IMR-90 (cell line): ENCODE measurements at regions not wholly inside any gene's neighbourhood (a gene's known extent, or its start where the extent isn't known, plus 50 kb on each side); places are given as distances from the start of the nearest gene placed in this dataset.

ENCODE experiments used
- ATAC-seq: fragments of 200-7000 bp; cut with Tn5 transposase; 2 replicates; pipeline ENCODE4 v1.9.1; 2020; ENCODE audit warnings: low read depth, mild to moderate bottlenecking, moderate library complexity
- BruUV-seq: library from RNA; stranded (reverse); fragments of 400-500 nt; replicated peaks from 2 replicates; lab custom pipeline; 2021; lab: Mats Ljungman, UMichigan
- CTCF ChIA-PET: fragments of 300-600 bp; formaldehyde crosslinking; extraction: SDS; loops from one replicate; lab custom pipeline; 2021; ENCODE audit warnings: antibody characterized with exemption; lab: Yijun Ruan, JAX
- POLR2A ChIA-PET: fragments of 300-600 bp; sonication (Branson Sonifier 250); formaldehyde crosslinking; loops from one replicate; lab custom pipeline; 2022; ENCODE audit warnings: antibody characterized with exemption; ENCODE audit not compliant: unreplicated experiment; lab: Charles Lee
- DNase-seq: peaks from one replicate; pipeline ENCODE4 v3.0.0; 2013
- H2AFZ ChIP-seq: replicated peaks from 2 replicates; pipeline ENCODE3; 2013; ENCODE audit warnings: low read length, mild to moderate bottlenecking; ENCODE audit not compliant: poor library complexity
- H2AK5ac ChIP-seq: 2 replicates; pipeline ENCODE4 v1.6.1; 2013; ENCODE audit warnings: low read depth, low read length, inconsistent platforms
- H2AK9ac ChIP-seq: replicated peaks from 2 replicates; pipeline ENCODE3; 2013; ENCODE audit warnings: mild to moderate bottlenecking, low read depth, low read length, moderate library complexity; ENCODE audit not compliant: poor library complexity
- H2BK120ac ChIP-seq: 2 replicates; pipeline ENCODE4 v1.6.1; 2013; ENCODE audit warnings: low read depth, low read length, inconsistent platforms
- H2BK15ac ChIP-seq: 3 replicates; pipeline ENCODE4 v1.6.1; 2013; ENCODE audit warnings: low read depth, low read length, inconsistent platforms
- H2BK20ac ChIP-seq: 2 replicates; pipeline ENCODE4 v1.6.1; 2013; ENCODE audit warnings: low read depth, mild to moderate bottlenecking, inconsistent platforms, low read length, moderate library complexity
- H2BK5ac ChIP-seq: 2 replicates; pipeline ENCODE4 v1.6.1; 2013; ENCODE audit warnings: mild to moderate bottlenecking, low read depth, low read length, inconsistent platforms; ENCODE audit not compliant: poor library complexity, severe bottlenecking
- H3K14ac ChIP-seq: replicated peaks from 2 replicates; pipeline ENCODE4 v1.6.1; 2013; ENCODE audit warnings: low read depth, low read length, inconsistent platforms
- H3K18ac ChIP-seq: 2 replicates; pipeline ENCODE4 v1.6.1; 2013; ENCODE audit warnings: low read depth, low read length, control low read depth
- H3K23ac ChIP-seq: 2 replicates; pipeline ENCODE4 v1.6.1; 2013; ENCODE audit warnings: low read depth, low read length, inconsistent platforms
- H3K27ac ChIP-seq: 2 replicates; pipeline ENCODE4 v1.5.1; 2013; ENCODE audit warnings: mild to moderate bottlenecking, control low read depth, low read length; ENCODE audit not compliant: insufficient read depth
- H3K27me3 ChIP-seq: 2 replicates; pipeline ENCODE4 v1.6.1; 2013; ENCODE audit warnings: low read length; ENCODE audit not compliant: control insufficient read depth, insufficient read depth
- H3K36me3 ChIP-seq: 2 replicates; pipeline ENCODE4 v1.6.1; 2013; ENCODE audit warnings: low read length, mixed read lengths; ENCODE audit not compliant: control insufficient read depth, insufficient read depth
- H3K4ac ChIP-seq: 2 replicates; pipeline ENCODE4 v1.6.1; 2013; ENCODE audit warnings: low read depth, low read length, inconsistent platforms
- H3K4me1 ChIP-seq: 2 replicates; pipeline ENCODE4 v1.6.1; 2013; ENCODE audit warnings: low read length, mixed read lengths; ENCODE audit not compliant: control insufficient read depth, insufficient read depth
- H3K4me2 ChIP-seq: 2 replicates; pipeline ENCODE4 v1.6.1; 2013; ENCODE audit warnings: low read depth, mild to moderate bottlenecking, control low read depth, low read length, moderate library complexity
- H3K4me3 ChIP-seq: 2 replicates; pipeline ENCODE4 v1.5.1; 2013; ENCODE audit warnings: low read depth, mild to moderate bottlenecking, control low read depth, low read length, moderate library complexity; ENCODE audit not compliant: insufficient read depth
- H3K56ac ChIP-seq: 2 replicates; pipeline ENCODE4 v1.6.1; 2013; ENCODE audit warnings: low read length, inconsistent platforms; ENCODE audit not compliant: insufficient read depth; ENCODE audit errors: extremely low read depth
- H3K79me1 ChIP-seq, 2 experiments: 2 replicates each; pipeline ENCODE4 v1.6.1; 2013; ENCODE audit warnings: low read length in 2 of 2, inconsistent platforms in 1 of 2, low read depth in 1 of 2
- H3K9ac ChIP-seq: 2 replicates; pipeline ENCODE4 v1.6.1; 2013; ENCODE audit warnings: low read depth, low read length, control low read depth
- H3K9me1 ChIP-seq: 2 replicates; pipeline ENCODE4 v1.6.1; 2013; ENCODE audit warnings: low read length, inconsistent platforms; ENCODE audit not compliant: insufficient read depth
- H3K9me3 ChIP-seq: 2 replicates; pipeline ENCODE4 v1.6.1; 2013; ENCODE audit warnings: low read length; ENCODE audit not compliant: control insufficient read depth, insufficient read depth
- H4K20me1 ChIP-seq: 2 replicates; pipeline ENCODE4 v1.6.1; 2013; ENCODE audit warnings: low read length, inconsistent platforms; ENCODE audit not compliant: insufficient read depth
- H4K5ac ChIP-seq: 2 replicates; pipeline ENCODE4 v1.6.1; 2013; ENCODE audit warnings: mild to moderate bottlenecking, low read depth, low read length, control low read depth
- H4K8ac ChIP-seq, 2 experiments: 2 replicates each; pipeline ENCODE4 v1.6.1; 2013; ENCODE audit warnings: low read depth in 2 of 2, low read length in 2 of 2, control low read depth in 1 of 2, inconsistent platforms in 1 of 2
- H4K91ac ChIP-seq: 2 replicates; pipeline ENCODE4 v1.6.1; 2013; ENCODE audit warnings: low read depth, low read length, inconsistent platforms; ENCODE audit not compliant: insufficient read depth
- BHLHE40 ChIP-seq: fragments of 150-350 bp; IDR thresholded peaks from 2 replicates; pipeline ENCODE4 v1.6.1; 2016; ENCODE audit warnings: mild to moderate bottlenecking, low read depth, low read length
- CEBPB ChIP-seq: IDR thresholded peaks from 2 replicates; pipeline ENCODE4 v1.6.1; 2012; ENCODE audit warnings: low read depth, low read length, improper control_type of control experiment
- ELK1 ChIP-seq: fragments of 150-350 bp; IDR thresholded peaks from 2 replicates; pipeline ENCODE4 v1.6.1; 2016; ENCODE audit warnings: low read depth, mild to moderate bottlenecking, low read length, moderate library complexity, borderline replicate concordance
- FOS ChIP-seq: fragments of 150-350 bp; IDR thresholded peaks from 2 replicates; pipeline ENCODE4 v1.6.1; 2016; ENCODE audit warnings: low read depth, low read length
- MAFK ChIP-seq: IDR thresholded peaks from 2 replicates; pipeline ENCODE4 v1.6.1; 2012; ENCODE audit warnings: low read depth, low read length, improper control_type of control experiment
- MAZ ChIP-seq: IDR thresholded peaks from 2 replicates; pipeline ENCODE4 v1.6.1; 2012; ENCODE audit warnings: low read depth, mild to moderate bottlenecking, low read length, improper control_type of control experiment, moderate library complexity, borderline replicate concordance
- NFE2L2 ChIP-seq: fragments of 150-350 bp; IDR thresholded peaks from 2 replicates; pipeline ENCODE4 v1.6.1; 2016; ENCODE audit warnings: low read depth, mild to moderate bottlenecking, low read length
- POLR2A ChIP-seq: IDR thresholded peaks from 2 replicates; pipeline ENCODE4 v1.6.1; 2012; ENCODE audit warnings: mild to moderate bottlenecking, low read depth, low read length
- RAD21 ChIP-seq: IDR thresholded peaks from 2 replicates; pipeline ENCODE4 v1.6.1; 2012; ENCODE audit warnings: low read length, improper control_type of control experiment
- RFX5 ChIP-seq: IDR thresholded peaks from 2 replicates; pipeline ENCODE4 v1.8.0; 2012; ENCODE audit warnings: low read depth, mild to moderate bottlenecking, low read length, moderate library complexity
- SMC3 ChIP-seq: fragments of 150-350 bp; IDR thresholded peaks from 2 replicates; pipeline ENCODE4 v1.6.1; 2016; ENCODE audit warnings: low read depth, mild to moderate bottlenecking, antibody characterized with exemption, low read length, moderate library complexity
- USF2 ChIP-seq: fragments of 150-350 bp; IDR thresholded peaks from 2 replicates; pipeline ENCODE4 v1.6.1; 2017; ENCODE audit warnings: mild to moderate bottlenecking, antibody characterized with exemption, low read length, low read depth
- WGBS, 2 experiments: methylation state at CpG; one replicate each; pipeline versions ENCODE4 v1.1.5 to v1.1.7; 2013; ENCODE audit warnings: missing lambda C conversion rate in 2 of 2; ENCODE audit not compliant: insufficient read length in 1 of 2; ENCODE audit errors: extremely low coverage in 2 of 2; 5-methylcytosine and 5-hydroxymethylcytosine counted together
- dilution Hi-C: fragments of 300-500 bp; cut with HindIII; formaldehyde crosslinking; loops from one replicate; pipeline ENCODE4 v1.14.3; 2018; ENCODE audit warnings: low sequenced_read_pairs; ENCODE audit not compliant: unreplicated experiment
- in situ Hi-C: fragments of 300-500 bp; cut with MboI; formaldehyde crosslinking; loops from 3 replicates; pipeline ENCODE4 v1.14.3; 2019; ENCODE audit warnings: low sequenced_read_pairs, inconsistent platforms, mixed read lengths
- intact Hi-C: fragments of 100-400 bp; cut with micrococcal nuclease; formaldehyde crosslinking; loops from 2 replicates; pipeline ENCODE4 v1.10.0; 2022

GRCh38 chr5:38752012-38752536 is 93.7 kb upstream of the OSMR start:
- dilution Hi-C loops: no loop called here
- CTCF ChIA-PET: interaction anchor here (2.4 kb wide), 1 partner anchor 310 kb away, joined by 7 read pairs; no protein-coding TSS in a partner anchor
- H3K56ac ChIP-seq: no peak overlapping the region
- H3K4ac ChIP-seq: no peak overlapping the region
- TF ChIP-seq MAZ (no peak), RAD21 (no peak), BHLHE40 (no peak), POLR2A (no peak), RFX5 (no peak), SMC3 (no peak), NFE2L2 (no peak), MAFK (no peak), USF2 (no peak), ELK1 (no peak), FOS (no peak), CEBPB (no peak)
- no peak overlapping the region for H4K8ac ChIP-seq
- DNase-seq (no peak), ATAC-seq (no peak)
- no peak overlapping the region for H3K18ac ChIP-seq
- peaks cover 23% of the 10 kb centered on the region for H3K27me3 ChIP-seq
- BruUV-seq: no TSS peak
- H3K9me1 ChIP-seq: peaks cover 6% of the 10 kb centered on the region
- POLR2A ChIA-PET: no interaction called here
- peaks cover 9% of the 10 kb centered on the region for H3K4me1 ChIP-seq
- H4K5ac ChIP-seq: no peak overlapping the region
- H2AFZ ChIP-seq: no peak overlapping the region
- no peaks in the 10 kb centered on the region for H4K20me1 ChIP-seq
- in situ Hi-C loops: no loop called here
- no peak overlapping the region for H4K91ac ChIP-seq
- no peak overlapping the region for H3K23ac ChIP-seq
- no peaks in the 10 kb centered on the region for H3K79me1 ChIP-seq
- intact Hi-C loops: no loop called here
- H3K4me3 ChIP-seq: no peak overlapping the region
- no peaks in the 10 kb centered on the region for H3K9me3 ChIP-seq
- no peak overlapping the region for H2BK5ac ChIP-seq
- no peak overlapping the region for H3K27ac ChIP-seq
- no CpG with 5 or more reads among the region's 6 CpGs for WGBS, 2 experiments
- no peak overlapping the region for H3K4me2 ChIP-seq
- no peak overlapping the region for H2BK20ac ChIP-seq
- peak overlapping the region; percentile 28; the same call in 1 of the 2 replicates for H2AK5ac ChIP-seq
- H3K14ac ChIP-seq: no peak overlapping the region
- no peak overlapping the region for H3K9ac ChIP-seq
- H2BK15ac ChIP-seq: no peak overlapping the region
- no peaks in the 10 kb centered on the region for H3K36me3 ChIP-seq
- H2AK9ac ChIP-seq: no peak overlapping the region
- H2BK120ac ChIP-seq: no peak overlapping the region
